ENCODE measurements at regions not wholly inside any gene's neighbourhood (a gene's known extent, or its start where the extent isn't known, plus 50 kb on each side); places are given as distances from the start of the nearest gene placed in this dataset.

GRCh38 chr13:111636271-111636670 is 315.8 kb downstream of the TEX29 start:
- H3K9ac ChIP-seq = no peak overlapping the region
- no peak overlapping the region for H3K4me2 ChIP-seq
- H3K27ac ChIP-seq = no peak overlapping the region
- H3K36me3 ChIP-seq = no peaks in the 10 kb centered on the region
- no peaks in the 10 kb centered on the region for H3K4me1 ChIP-seq
- no peaks in the 10 kb centered on the region for H4K20me1 ChIP-seq
- no peaks in the 10 kb centered on the region for H3K27me3 ChIP-seq
- no peak for TF ChIP-seq Cebpa-rat (IDR thresholded peaks at IDR 0.05)
- no peaks in the 10 kb centered on the region for H3K9me3 ChIP-seq
- H3K4me3 ChIP-seq = no peak overlapping the region

- Histone ChIP-seq H3K27ac (no peak overlapping the region), H3K4me1 (no peaks in the 10 kb centered on the region), H4K20me1 (no peaks in the 10 kb centered on the region), H3K9me3 (no peaks in the 10 kb centered on the region), H3K27me3 (no peaks in the 10 kb centered on the region), H3K36me3 (no peaks in the 10 kb centered on the region), H3K4me2 (no peak overlapping the region), H3K4me3 (no peak overlapping the region), H3K9ac (no peak overlapping the region)
- no peak for TF ChIP-seq Cebpa-rat (IDR thresholded peaks at IDR 0.05)
Observed at GRCh38 chr13:111636804-111637203, 316.4 kb downstream of the TEX29 start.

GRCh38 chr13:111637365-111637764 is 316.9 kb downstream of the TEX29 start:
- no peak overlapping the region for H3K27ac ChIP-seq
- no peak overlapping the region for H3K4me2 ChIP-seq
- H3K4me1 ChIP-seq = no peaks in the 10 kb centered on the region
- no peaks in the 10 kb centered on the region for H3K27me3 ChIP-seq
- H3K9me3 ChIP-seq = no peaks in the 10 kb centered on the region
- no peak overlapping the region for H3K4me3 ChIP-seq
- no peak overlapping the region for H3K9ac ChIP-seq
- no peak for TF ChIP-seq Cebpa-rat (IDR thresholded peaks at IDR 0.05)
- no peaks in the 10 kb centered on the region for H4K20me1 ChIP-seq
- no peaks in the 10 kb centered on the region for H3K36me3 ChIP-seq

- Histone ChIP-seq H3K9ac (no peak overlapping the region), H3K9me3 (no peaks in the 10 kb centered on the region)
Observed at GRCh38 chr13:111638233-111638632, 317.8 kb downstream of the TEX29 start.

GRCh38 chr13:111639196-111639705 is 318.8 kb downstream of the TEX29 start:
- Histone ChIP-seq H3K9ac (no peak overlapping the region), H3K27ac (no peak overlapping the region), H3K36me3 (no peaks in the 10 kb centered on the region), H3K4me3 (no peak overlapping the region), H3K9me3 (no peaks in the 10 kb centered on the region), H3K4me2 (no peak overlapping the region), H3K4me1 (no peaks in the 10 kb centered on the region), H3K27me3 (no peaks in the 10 kb centered on the region), H4K20me1 (no peaks in the 10 kb centered on the region)
- no peak for TF ChIP-seq Cebpa-rat (IDR thresholded peaks at IDR 0.05)

More at GRCh38 chr13:111638233-111638632, 317.8 kb downstream of the TEX29 start:
- Histone ChIP-seq H4K20me1 (no peaks in the 10 kb centered on the region), H3K27me3 (no peaks in the 10 kb centered on the region), H3K4me2 (no peak overlapping the region), H3K36me3 (no peaks in the 10 kb centered on the region), H3K4me1 (no peaks in the 10 kb centered on the region), H3K4me3 (no peak overlapping the region), H3K27ac (no peak overlapping the region)
- TF ChIP-seq Cebpa-rat (IDR thresholded peaks at IDR 0.05) = no peak

- Histone ChIP-seq H3K27ac (no peak overlapping the region), H3K36me3 (no peaks in the 10 kb centered on the region), H4K20me1 (no peaks in the 10 kb centered on the region), H3K4me1 (no peaks in the 10 kb centered on the region), H3K9ac (no peak overlapping the region), H3K27me3 (no peaks in the 10 kb centered on the region), H3K4me2 (no peak overlapping the region), H3K4me3 (no peak overlapping the region), H3K9me3 (no peaks in the 10 kb centered on the region)
- TF ChIP-seq Cebpa-rat (IDR thresholded peaks at IDR 0.05) = no peak
Observed at GRCh38 chr13:111640006-111640405, 319.6 kb downstream of the TEX29 start.

GRCh38 chr13:111640476-111640875 is 320.0 kb downstream of the TEX29 start:
- no peak for TF ChIP-seq Cebpa-rat (IDR thresholded peaks at IDR 0.05)
- no peak overlapping the region for H3K4me3 ChIP-seq

GRCh38 chr13:111642156-111642767 is 321.8 kb downstream of the TEX29 start:
- H3K27ac ChIP-seq = no peak overlapping the region
- H3K36me3 ChIP-seq = no peaks in the 10 kb centered on the region
- H3K9me3 ChIP-seq = no peaks in the 10 kb centered on the region
- no peaks in the 10 kb centered on the region for H4K20me1 ChIP-seq
- no peak overlapping the region for H3K9ac ChIP-seq
- no peak overlapping the region for H3K4me2 ChIP-seq
- TF ChIP-seq Cebpa-rat (IDR thresholded peaks at IDR 0.05) = no peak
- no peak overlapping the region for H3K4me3 ChIP-seq
- H3K27me3 ChIP-seq = no peaks in the 10 kb centered on the region
- H3K4me1 ChIP-seq = no peaks in the 10 kb centered on the region

More at GRCh38 chr13:111640476-111640875, 320.0 kb downstream of the TEX29 start:
- no peaks in the 10 kb centered on the region for H3K4me1 ChIP-seq
- no peaks in the 10 kb centered on the region for H4K20me1 ChIP-seq
- no peaks in the 10 kb centered on the region for H3K36me3 ChIP-seq
- H3K9me3 ChIP-seq = no peaks in the 10 kb centered on the region
- H3K27ac ChIP-seq = no peak overlapping the region
- H3K4me2 ChIP-seq = no peak overlapping the region
- H3K27me3 ChIP-seq = no peaks in the 10 kb centered on the region
- no peak overlapping the region for H3K9ac ChIP-seq

- Histone ChIP-seq H3K36me3 (no peaks in the 10 kb centered on the region), H3K9ac (no peak overlapping the region), H3K4me3 (no peak overlapping the region), H4K20me1 (no peaks in the 10 kb centered on the region), H3K9me3 (no peaks in the 10 kb centered on the region), H3K4me2 (no peak overlapping the region), H3K27me3 (no peaks in the 10 kb centered on the region), H3K4me1 (no peaks in the 10 kb centered on the region), H3K27ac (no peak overlapping the region)
- no peak for TF ChIP-seq Cebpa-rat (IDR thresholded peaks at IDR 0.05)
Observed at GRCh38 chr13:111644750-111645149, 324.3 kb downstream of the TEX29 start.

GRCh38 chr13:111645198-111645597 is 324.8 kb downstream of the TEX29 start:
- H3K4me1 ChIP-seq = no peaks in the 10 kb centered on the region
- H3K9ac ChIP-seq = no peak overlapping the region
- no peak overlapping the region for H3K27ac ChIP-seq
- H3K4me2 ChIP-seq = no peak overlapping the region
- no peaks in the 10 kb centered on the region for H3K36me3 ChIP-seq
- no peaks in the 10 kb centered on the region for H4K20me1 ChIP-seq
- TF ChIP-seq Cebpa-rat (IDR thresholded peaks at IDR 0.05) = no peak
- H3K27me3 ChIP-seq = no peaks in the 10 kb centered on the region
- H3K4me3 ChIP-seq = no peak overlapping the region
- H3K9me3 ChIP-seq = no peaks in the 10 kb centered on the region
